Stomach (tissue), 8 donors: ENCODE measurements at regions not wholly inside any gene's neighbourhood (a gene's known extent, or its start where the extent isn't known, plus 50 kb on each side); places are given as distances from the start of the nearest gene placed in this dataset.

Experiments used
- DNase-seq, 2 donors: peaks; one replicate each; pipeline versions ENCODE4 v3.0.0 to v3.0.0-alpha.2; 2013 to 2019
- H3K27ac ChIP-seq, 5 donors: fragments of 200-600 bp in 4 of 5; sonication (generic) in 4 of 5; one replicate each; pipeline ENCODE4 v1.5.1; 2013 to 2019; ENCODE audit warnings: mild to moderate bottlenecking in 1 of 5, moderate library complexity in 1 of 5
- H3K27me3 ChIP-seq, 3 donors: fragments of 200-600 bp; sonication (generic); one replicate each; pipeline ENCODE4 v1.5.1; 2017 to 2019; ENCODE audit warnings: mixed run types in 1 of 3
- H3K36me3 ChIP-seq, 4 donors: fragments of 200-600 bp; sonication (generic); 1 replicate in 3 of 4; 2 replicates in 1 of 4; pipeline ENCODE4 v1.5.1; 2016 to 2019
- H3K4me1 ChIP-seq, 4 donors: fragments of 200-600 bp; sonication (generic); one replicate each; pipeline ENCODE4 v1.5.1; 2016 to 2019
- H3K4me3 ChIP-seq, 4 donors: fragments of 200-600 bp; sonication (generic) in 3 of 4; one replicate each; pipeline ENCODE4 v1.5.1; 2016 to 2019; ENCODE audit warnings: mild to moderate bottlenecking in 1 of 4
- H3K9me3 ChIP-seq, 4 donors: fragments of 200-600 bp; sonication (generic); one replicate each; pipeline ENCODE4 v1.5.1; 2016 to 2019
- CTCF ChIP-seq, 7 experiments: fragments of 450-650 bp in 4 of 7; fragments of 200-600 bp in 3 of 7; sonication (generic) in 3 of 7; IDR thresholded peaks; one replicate each; pipeline ENCODE4 v1.5.1; 2016 to 2019; ENCODE audit warnings: antibody characterized with exemption in 7 of 7, control low read depth in 2 of 7, mild to moderate bottlenecking in 1 of 7
- EP300 ChIP-seq: sonication (generic); formaldehyde crosslinking; IDR thresholded peaks from one replicate; pipeline ENCODE4 v1.6.1; 2017; ENCODE audit warnings: antibody characterized with exemption
- POLR2A ChIP-seq, 4 donors: fragments of 450-650 bp; IDR thresholded peaks; one replicate each; pipeline ENCODE4 v1.6.1; 2016; ENCODE audit warnings: antibody characterized with exemption in 4 of 4, control low read depth in 2 of 4, mild to moderate bottlenecking in 1 of 4, moderate library complexity in 1 of 4
- POLR2AphosphoS5 ChIP-seq, 3 donors: sonication (generic); formaldehyde crosslinking; IDR thresholded peaks; one replicate each; pipeline ENCODE4 v1.6.1; 2016; ENCODE audit warnings: antibody characterized with exemption in 3 of 3
- WGBS, 5 donors: extraction: QIAGEN DNeasy Blood & Tissue Kit in 3 of 5; methylation state at CpG; one replicate each; pipeline versions ENCODE4 v1.1.5 to v1.1.7; 2013 to 2018; 5-methylcytosine and 5-hydroxymethylcytosine counted together
- intact Hi-C: fragments of 100-400 bp; cut with DNase I; formaldehyde crosslinking; loops from one replicate; pipeline ENCODE4 v1.15.1; 2023; ENCODE audit warnings: low total_unique reads
- donor health status: healthy with polysubstance abuse.
- donor health status: Bipolar disorder and iron deficiency.
- donor health status: healthy.

GRCh38 chr11:16542353-16542752 is 186.0 kb upstream of the SOX6 start:
- intact Hi-C loops = no loop called here
- DNase-seq = no peak
- Histone ChIP-seq H3K4me1 (no peaks in the 10 kb centered on the region), H3K9me3 (no peaks in the 10 kb centered on the region), H3K27ac (no peak overlapping the region), H3K27me3 (no peaks in the 10 kb centered on the region), H3K4me3 (no peak overlapping the region), H3K36me3 (no peaks in the 10 kb centered on the region)
- 88 to 100% (median 98%) methylated on average over 1 of the region's 1 CpG for WGBS, 5 donors
- no peak for TF ChIP-seq CTCF (IDR thresholded peaks at IDR 0.05)

GRCh38 chr11:16536513-16536912 is 180.2 kb upstream of the SOX6 start:
- intact Hi-C loops = no loop called here
- 90 to 96% (median 92%) methylated on average over 7 to 9 of the region's 9 CpGs for WGBS, 5 donors
- TF ChIP-seq CTCF (IDR thresholded peaks at IDR 0.05) (no peak), POLR2A (IDR thresholded peaks at IDR 0.05) (no peak), EP300 (no peak), POLR2AphosphoS5 (IDR thresholded peaks at IDR 0.05) (no peak)

GRCh38 chr11:16528639-16529038 is 172.3 kb upstream of the SOX6 start:
- 60 to 79% (median 66%) methylated on average over 1 of the region's 1 CpG for WGBS, 5 donors

More at GRCh38 chr11:16536513-16536912, 180.2 kb upstream of the SOX6 start:
- no peak for DNase-seq
- Histone ChIP-seq H3K27ac (no peak overlapping the region), H3K4me3 (no peak overlapping the region), H3K36me3 (no peaks in the 10 kb centered on the region), H3K27me3 (no peaks in the 10 kb centered on the region), H3K9me3 (no peaks in the 10 kb centered on the region), H3K4me1 (no peaks in the 10 kb centered on the region)

GRCh38 chr11:16527525-16528246 is 171.3 kb upstream of the SOX6 start:
- Histone ChIP-seq H3K9me3 (no peaks in the 10 kb centered on the region), H3K36me3 (no peaks in the 10 kb centered on the region), H3K27me3 (no peaks in the 10 kb centered on the region), H3K4me1 (peaks cover 0 to 4% (median 0%) of the 10 kb centered on the region in 4 donors), H3K27ac (no peak overlapping the region), H3K4me3 (no peak overlapping the region)
- intact Hi-C loops = no loop called here
- TF ChIP-seq POLR2AphosphoS5 (IDR thresholded peaks at IDR 0.05) (no peak), EP300 (no peak), CTCF (IDR thresholded peaks at IDR 0.05) (no peak), POLR2A (IDR thresholded peaks at IDR 0.05) (no peak)
- WGBS, 5 donors = 86 to 91% (median 88%) methylated on average over 7 of the region's 7 CpGs
- no peak for DNase-seq

More at GRCh38 chr11:16528639-16529038, 172.3 kb upstream of the SOX6 start:
- intact Hi-C loops = no loop called here
- TF ChIP-seq POLR2A (IDR thresholded peaks at IDR 0.05) (no peak), EP300 (no peak), POLR2AphosphoS5 (IDR thresholded peaks at IDR 0.05) (no peak), CTCF (IDR thresholded peaks at IDR 0.05) (no peak)
- no peak for DNase-seq
- Histone ChIP-seq H3K27ac (no peak overlapping the region), H3K36me3 (no peaks in the 10 kb centered on the region), H3K27me3 (no peaks in the 10 kb centered on the region), H3K4me3 (no peak overlapping the region), H3K9me3 (no peaks in the 10 kb centered on the region), H3K4me1 (peaks cover 0 to 4% (median 0%) of the 10 kb centered on the region in 4 donors)
